ENCODE measurements at regions not wholly inside any gene's neighbourhood (a gene's known extent, or its start where the extent isn't known, plus 50 kb on each side); places are given as distances from the start of the nearest gene placed in this dataset.

- H3K9me3 ChIP-seq (ENCODE audit: low read length), result no peaks in the 10 kb centered on the region
- no peak overlapping the region for H3K4me3 ChIP-seq (ENCODE audit: low read depth in 1 of 2, low read length in 2 of 2)
- H3K4me1 ChIP-seq (ENCODE audit: insufficient read depth, low read length), result no peaks in the 10 kb centered on the region
- H3K9ac ChIP-seq (ENCODE audit: low read length), result no peak overlapping the region
- no peak overlapping the region for H3K27ac ChIP-seq (ENCODE audit: low read depth, low read length)
- no peaks in the 10 kb centered on the region for H3K36me3 ChIP-seq (ENCODE audit: insufficient read depth, low read length)
- H3K27me3 ChIP-seq (ENCODE audit: control insufficient read depth in 1 of 2, insufficient read depth in 2 of 2, low read length in 2 of 2), result no peaks in the 10 kb centered on the region
These were observed 286.5 kb upstream of the RTL1 start for GRCh38 chr14:101189962-101190560.

DNA sequence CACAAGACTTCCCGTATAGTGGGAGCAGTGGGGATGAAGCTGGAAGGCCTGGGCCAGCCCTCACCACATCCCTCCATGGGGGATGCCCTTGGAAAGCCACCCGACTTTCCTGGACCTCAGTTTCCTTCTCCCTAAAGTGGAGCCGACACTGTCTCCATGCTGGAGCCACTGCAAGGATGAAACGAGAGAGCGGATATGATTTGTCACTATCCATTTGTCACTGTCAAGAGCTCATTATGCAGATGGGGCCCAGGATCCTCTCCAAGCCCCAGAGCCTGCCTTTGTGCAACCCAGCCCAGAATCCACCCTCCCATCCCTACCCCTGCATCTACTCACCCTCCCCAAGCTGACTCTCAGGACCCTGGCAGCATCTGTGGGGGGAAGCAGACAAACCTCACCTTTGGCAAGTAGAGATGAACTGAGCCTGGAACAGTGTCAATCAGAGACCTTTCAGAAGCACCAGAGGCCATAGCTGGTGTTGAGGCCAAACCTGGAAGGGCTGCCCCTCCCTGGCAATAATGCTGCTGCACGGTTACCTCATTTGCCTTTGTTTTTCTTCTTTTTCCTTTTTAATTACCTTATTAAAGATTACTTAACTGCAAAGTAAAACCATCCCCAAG, 287.7 kb upstream of the RTL1 start:
- Histone ChIP-seq H3K4me3 (ENCODE audit: low read depth in 1 of 2, low read length in 2 of 2) (no peak overlapping the region), H3K9me3 (ENCODE audit: low read length) (no peaks in the 10 kb centered on the region), H3K27me3 (ENCODE audit: control insufficient read depth in 1 of 2, insufficient read depth in 2 of 2, low read length in 2 of 2) (no peaks in the 10 kb centered on the region), H3K27ac (ENCODE audit: low read depth, low read length) (no peak overlapping the region), H3K4me1 (ENCODE audit: insufficient read depth, low read length) (no peaks in the 10 kb centered on the region), H3K9ac (ENCODE audit: low read length) (no peak overlapping the region), H3K36me3 (ENCODE audit: insufficient read depth, low read length) (no peaks in the 10 kb centered on the region)

- H3K27ac ChIP-seq (ENCODE audit: low read depth, low read length), result no peak overlapping the region
- no peaks in the 10 kb centered on the region for H3K36me3 ChIP-seq (ENCODE audit: insufficient read depth, low read length)
- no peak overlapping the region for H3K9ac ChIP-seq (ENCODE audit: low read length)
- no peak overlapping the region for H3K4me3 ChIP-seq (ENCODE audit: low read depth in 1 of 2, low read length in 2 of 2)
- H3K27me3 ChIP-seq (ENCODE audit: control insufficient read depth in 1 of 2, insufficient read depth in 2 of 2, low read length in 2 of 2), result no peaks in the 10 kb centered on the region
- no peaks in the 10 kb centered on the region for H3K4me1 ChIP-seq (ENCODE audit: insufficient read depth, low read length)
- no peaks in the 10 kb centered on the region for H3K9me3 ChIP-seq (ENCODE audit: low read length)
These were observed 288.5 kb upstream of the RTL1 start for GRCh38 chr14:101191721-101192660.

DNA sequence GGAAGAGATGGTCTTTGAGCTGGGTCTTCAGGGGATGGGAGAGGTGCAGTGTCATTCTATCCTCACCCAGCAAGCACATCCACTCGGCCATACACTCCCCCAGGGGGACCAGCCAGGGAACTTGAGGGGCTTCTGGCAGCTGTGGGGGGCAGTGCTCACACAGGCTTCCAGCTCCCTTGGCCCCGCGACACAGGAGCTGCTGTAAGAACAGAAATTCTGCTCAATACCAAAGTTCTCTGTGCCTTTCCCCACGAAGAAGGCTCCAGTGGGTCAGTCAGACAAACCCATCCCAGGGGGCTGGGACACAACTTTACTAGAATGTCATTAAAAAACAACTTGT, 289.1 kb upstream of the RTL1 start:
- no peak overlapping the region for H3K27ac ChIP-seq (ENCODE audit: low read depth, low read length)
- H3K4me3 ChIP-seq (ENCODE audit: low read depth in 1 of 2, low read length in 2 of 2), result no peak overlapping the region
- H3K9me3 ChIP-seq (ENCODE audit: low read length), result no peaks in the 10 kb centered on the region
- H3K4me1 ChIP-seq (ENCODE audit: insufficient read depth, low read length), result no peaks in the 10 kb centered on the region
- H3K27me3 ChIP-seq (ENCODE audit: control insufficient read depth in 1 of 2, insufficient read depth in 2 of 2, low read length in 2 of 2), result no peaks in the 10 kb centered on the region
- no peak overlapping the region for H3K9ac ChIP-seq (ENCODE audit: low read length)
- no peaks in the 10 kb centered on the region for H3K36me3 ChIP-seq (ENCODE audit: insufficient read depth, low read length)

DNA sequence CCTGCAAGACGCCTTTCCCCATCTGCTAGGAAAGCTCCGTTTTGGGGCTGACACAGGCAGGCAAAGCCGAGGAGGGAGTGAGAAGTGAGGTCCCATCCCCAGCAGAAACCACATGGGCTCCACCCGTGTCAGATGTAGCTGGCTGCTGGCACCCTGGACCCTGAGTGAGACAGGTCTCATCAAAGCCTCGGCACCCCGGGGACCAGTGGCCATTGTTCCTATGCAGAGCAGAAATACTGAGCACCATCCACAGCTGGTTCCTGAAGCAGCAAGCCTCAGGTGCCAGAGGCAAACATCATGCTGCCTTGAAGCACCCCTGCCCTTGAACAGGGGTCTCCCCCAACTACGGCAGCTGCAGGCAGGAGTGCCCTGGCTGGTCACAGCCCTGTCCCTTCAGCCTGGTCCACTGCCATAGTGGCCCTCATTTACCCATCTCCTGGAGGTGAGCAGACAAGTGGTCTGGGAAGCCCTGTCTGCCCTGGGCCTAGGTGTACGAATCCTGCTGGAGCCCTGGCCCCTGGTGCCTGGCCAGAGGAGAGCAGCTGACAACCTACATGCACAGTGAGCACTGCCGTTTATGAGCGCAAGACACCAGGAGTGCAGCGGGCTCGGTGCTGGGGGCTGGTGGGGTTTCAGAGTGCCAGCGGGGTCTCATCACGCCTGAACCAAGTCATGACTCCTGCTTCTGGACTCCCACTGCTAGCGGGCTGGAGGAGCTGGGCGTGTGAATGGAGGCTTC, 289.8 kb upstream of the RTL1 start:
- Histone ChIP-seq H3K9me3 (ENCODE audit: low read length) (no peaks in the 10 kb centered on the region), H3K27ac (ENCODE audit: low read depth, low read length) (no peak overlapping the region), H3K36me3 (ENCODE audit: insufficient read depth, low read length) (no peaks in the 10 kb centered on the region), H3K9ac (ENCODE audit: low read length) (no peak overlapping the region), H3K4me1 (ENCODE audit: insufficient read depth, low read length) (no peaks in the 10 kb centered on the region), H3K4me3 (ENCODE audit: low read depth in 1 of 2, low read length in 2 of 2) (no peak overlapping the region), H3K27me3 (ENCODE audit: control insufficient read depth in 1 of 2, insufficient read depth in 2 of 2, low read length in 2 of 2) (no peaks in the 10 kb centered on the region)

DNA sequence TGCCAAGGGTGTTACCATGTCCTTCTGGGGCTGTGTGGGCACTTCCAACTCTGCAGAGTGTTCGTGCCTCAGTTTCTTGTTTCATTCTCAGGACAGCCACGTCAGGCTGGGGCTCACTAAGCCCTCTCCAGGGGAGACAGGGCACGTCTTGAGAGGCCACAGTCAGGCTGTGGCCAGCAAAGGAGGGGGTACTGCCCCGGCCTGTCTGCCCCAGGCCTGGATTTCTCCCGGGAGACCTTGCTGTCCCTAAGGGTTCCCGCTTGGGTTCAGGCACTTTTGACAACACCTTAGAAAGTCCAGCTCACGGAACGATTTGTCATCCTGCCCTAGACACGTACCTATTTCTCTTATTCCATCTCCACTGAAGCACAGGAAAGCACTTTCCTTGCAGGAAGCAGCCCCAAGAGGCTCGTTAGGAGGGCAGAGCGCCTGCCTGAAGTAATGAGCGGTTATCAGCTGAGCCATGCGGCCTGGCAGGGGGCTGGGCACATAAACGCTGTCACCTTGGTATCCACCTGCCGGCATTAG, 290.4 kb upstream of the RTL1 start:
- Histone ChIP-seq H3K4me1 (ENCODE audit: insufficient read depth, low read length) (no peaks in the 10 kb centered on the region), H3K4me3 (ENCODE audit: low read depth in 1 of 2, low read length in 2 of 2) (no peak overlapping the region), H3K9me3 (ENCODE audit: low read length) (no peaks in the 10 kb centered on the region), H3K36me3 (ENCODE audit: insufficient read depth, low read length) (no peaks in the 10 kb centered on the region), H3K27ac (ENCODE audit: low read depth, low read length) (no peak overlapping the region), H3K27me3 (ENCODE audit: control insufficient read depth in 1 of 2, insufficient read depth in 2 of 2, low read length in 2 of 2) (no peaks in the 10 kb centered on the region), H3K9ac (ENCODE audit: low read length) (no peak overlapping the region)

DNA sequence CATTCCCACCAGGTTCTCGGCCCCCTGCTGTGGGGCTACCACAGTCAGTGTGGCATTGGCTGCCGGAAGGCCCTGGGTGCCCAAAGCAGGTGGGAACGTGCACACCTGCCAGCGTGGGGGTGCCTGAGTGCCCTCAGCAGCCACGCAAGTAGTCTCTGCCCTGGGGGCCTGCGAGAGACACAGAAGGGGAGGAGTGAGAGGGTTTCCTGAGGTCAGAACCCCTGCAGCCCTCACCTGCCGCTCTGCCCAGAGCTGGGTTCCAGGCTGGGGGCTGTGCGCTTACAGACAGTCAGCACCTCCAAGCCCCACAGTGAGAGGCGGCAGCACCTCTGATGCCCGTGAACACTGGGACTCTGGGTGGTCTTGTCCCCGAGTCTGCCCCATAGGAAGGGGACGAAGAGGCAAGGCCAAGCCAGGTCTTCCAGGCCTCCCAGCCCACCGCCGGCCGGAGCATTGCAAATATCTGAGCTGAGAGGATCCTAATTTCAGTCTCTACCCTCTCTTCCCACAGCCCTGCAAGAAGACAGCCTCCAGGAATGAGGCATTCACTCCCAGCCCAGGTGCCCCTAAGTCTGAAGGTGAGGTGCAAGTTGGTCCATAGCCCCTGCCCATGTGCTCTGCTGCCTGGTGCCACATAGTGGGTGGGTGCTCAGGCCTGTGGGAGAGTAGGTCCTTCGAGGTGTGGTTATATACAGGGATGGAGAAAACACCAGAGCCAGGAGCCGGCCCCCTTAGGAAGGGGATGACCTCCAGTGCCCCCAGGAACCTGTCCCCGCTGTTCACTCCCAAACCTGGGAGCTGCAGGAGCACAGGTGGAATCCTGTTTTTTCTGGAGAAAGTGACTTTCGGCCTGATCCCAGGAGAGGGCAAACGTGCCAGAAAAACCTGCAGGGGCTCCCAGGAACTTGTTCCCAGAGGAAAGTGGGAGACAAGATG, 291.1 kb upstream of the RTL1 start:
- H3K36me3 ChIP-seq (ENCODE audit: insufficient read depth, low read length), result no peaks in the 10 kb centered on the region
- no peak overlapping the region for H3K4me3 ChIP-seq (ENCODE audit: low read depth in 1 of 2, low read length in 2 of 2)
- no peak overlapping the region for H3K9ac ChIP-seq (ENCODE audit: low read length)
- H3K9me3 ChIP-seq (ENCODE audit: low read length), result no peaks in the 10 kb centered on the region
- no peaks in the 10 kb centered on the region for H3K4me1 ChIP-seq (ENCODE audit: insufficient read depth, low read length)
- H3K27me3 ChIP-seq (ENCODE audit: control insufficient read depth in 1 of 2, insufficient read depth in 2 of 2, low read length in 2 of 2), result no peaks in the 10 kb centered on the region
- no peak overlapping the region for H3K27ac ChIP-seq (ENCODE audit: low read depth, low read length)

DNA sequence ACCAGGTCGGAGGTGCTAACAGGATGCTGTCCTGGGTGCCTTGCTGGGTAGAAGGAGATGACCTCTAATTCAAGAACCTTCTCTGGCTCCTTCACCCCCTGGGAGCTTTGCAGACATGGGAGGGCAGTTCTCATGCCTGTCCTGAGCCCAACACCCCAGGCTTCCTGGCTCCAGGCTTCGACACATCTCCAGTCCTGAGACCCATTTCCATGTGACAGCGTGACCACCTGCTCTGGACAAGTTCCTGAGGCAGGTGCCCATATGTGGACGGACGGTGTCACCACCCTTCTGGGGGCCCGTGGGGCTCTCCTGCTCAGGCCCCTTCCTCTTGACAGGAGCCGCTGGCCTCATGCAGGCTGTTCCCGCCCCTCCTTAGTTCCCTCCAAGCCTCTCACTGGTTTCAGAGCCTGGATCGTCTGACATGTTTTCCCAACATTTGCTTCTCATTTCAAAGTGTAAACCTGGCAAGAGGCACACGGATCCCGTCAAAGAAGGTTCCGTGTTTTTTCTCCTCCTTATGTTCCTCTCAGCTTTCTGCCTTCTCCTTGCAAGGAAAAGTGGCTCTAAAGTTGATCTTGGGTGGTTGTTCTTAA, 291.9 kb upstream of the RTL1 start:
- Histone ChIP-seq H3K36me3 (ENCODE audit: insufficient read depth, low read length) (no peaks in the 10 kb centered on the region), H3K9ac (ENCODE audit: low read length) (no peak overlapping the region), H3K27me3 (ENCODE audit: control insufficient read depth in 1 of 2, insufficient read depth in 2 of 2, low read length in 2 of 2) (no peaks in the 10 kb centered on the region), H3K4me3 (ENCODE audit: low read depth in 1 of 2, low read length in 2 of 2) (no peak overlapping the region), H3K4me1 (ENCODE audit: insufficient read depth, low read length) (no peaks in the 10 kb centered on the region), H3K9me3 (ENCODE audit: low read length) (no peaks in the 10 kb centered on the region), H3K27ac (ENCODE audit: low read depth, low read length) (no peak overlapping the region)

DNA sequence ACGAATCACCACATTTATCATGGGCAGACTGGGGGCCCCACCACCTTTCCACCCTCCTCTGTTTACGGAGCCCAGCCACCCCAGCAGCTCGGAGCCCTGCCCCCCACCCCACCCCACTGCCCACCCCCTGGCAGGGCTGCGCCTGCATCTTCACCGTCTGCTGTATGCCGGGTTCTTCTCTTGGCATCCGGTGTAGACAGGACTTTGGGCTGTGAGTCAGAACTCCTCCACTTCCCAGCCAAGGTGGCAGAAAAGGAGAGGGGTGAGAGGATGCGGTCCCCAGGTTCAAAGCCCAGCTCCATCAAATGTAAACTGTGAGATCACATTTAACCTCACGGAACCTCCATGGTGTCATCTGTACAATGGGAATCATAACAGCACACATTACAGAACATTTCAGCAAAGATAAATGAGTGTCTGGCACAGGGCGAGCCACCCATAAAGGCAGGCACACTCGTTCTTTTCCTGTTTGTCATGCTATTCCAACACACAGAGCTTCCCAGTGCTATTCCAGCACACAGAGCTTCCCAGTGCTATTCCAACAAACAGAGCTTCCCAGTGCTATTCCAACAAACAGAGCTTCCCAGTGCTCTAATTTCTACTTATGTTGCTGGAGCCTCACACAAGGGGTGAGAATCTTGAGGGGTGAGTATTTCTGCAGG, 292.7 kb upstream of the RTL1 start:
- Histone ChIP-seq H3K4me3 (ENCODE audit: low read depth in 1 of 2, low read length in 2 of 2) (no peak overlapping the region), H3K36me3 (ENCODE audit: insufficient read depth, low read length) (no peaks in the 10 kb centered on the region), H3K9me3 (ENCODE audit: low read length) (no peaks in the 10 kb centered on the region), H3K27me3 (ENCODE audit: control insufficient read depth in 1 of 2, insufficient read depth in 2 of 2, low read length in 2 of 2) (no peaks in the 10 kb centered on the region), H3K27ac (ENCODE audit: low read depth, low read length) (no peak overlapping the region), H3K9ac (ENCODE audit: low read length) (no peak overlapping the region), H3K4me1 (ENCODE audit: insufficient read depth, low read length) (no peaks in the 10 kb centered on the region)
